Calu3 (cell line): ENCODE measurements at regions not wholly inside any gene's neighbourhood (a gene's known extent, or its start where the extent isn't known, plus 50 kb on each side); places are given as distances from the start of the nearest gene placed in this dataset.

Experiments used
- BruUV-seq: library from RNA; stranded (reverse); fragments of 400-500 nt; replicated peaks from 2 replicates; lab custom pipeline; 2021; lab: Mats Ljungman, UMichigan
- CTCF ChIA-PET: fragments of 300-600 bp; sonication (Branson Sonifier 250); formaldehyde crosslinking; loops from one replicate; lab custom pipeline; 2022; ENCODE audit warnings: antibody characterized with exemption; lab: Charles Lee
- DNase-seq: peaks from one replicate; pipeline ENCODE4 v3.0.0; 2022
- H3K27ac Mint-ChIP-seq: one replicate; pipeline ENCODE4 v1.8.0; 2022; ENCODE audit warnings: mixed read lengths; ENCODE audit not compliant: unreplicated experiment
- H3K27me3 Mint-ChIP-seq: one replicate; pipeline ENCODE4 v1.8.0; 2022; ENCODE audit warnings: mixed read lengths; ENCODE audit not compliant: unreplicated experiment
- H3K36me3 Mint-ChIP-seq: one replicate; pipeline ENCODE4 v1.8.0; 2022; ENCODE audit warnings: mild to moderate bottlenecking, moderate library complexity, mixed read lengths; ENCODE audit not compliant: insufficient read depth, unreplicated experiment
- H3K4me1 Mint-ChIP-seq: one replicate; pipeline ENCODE4 v1.8.0; 2022; ENCODE audit warnings: mild to moderate bottlenecking, low read depth, mixed read lengths; ENCODE audit not compliant: unreplicated experiment
- H3K4me3 Mint-ChIP-seq: one replicate; pipeline ENCODE4 v1.8.0; 2022; ENCODE audit warnings: mild to moderate bottlenecking, low read depth, moderate library complexity, mixed read lengths; ENCODE audit not compliant: unreplicated experiment
- H3K9me3 Mint-ChIP-seq: one replicate; pipeline ENCODE4 v1.8.0; 2022; ENCODE audit warnings: low read depth, mixed read lengths; ENCODE audit not compliant: unreplicated experiment
- intact Hi-C: fragments of 100-400 bp; cut with micrococcal nuclease; formaldehyde crosslinking; loops from one replicate; pipeline ENCODE4 v1.10.0; 2022; ENCODE audit not compliant: unreplicated experiment
- TF ChIP-seq, protein P1 (sequence below): fragments of 200-600 bp; IDR thresholded peaks from one replicate; pipeline ENCODE4 v1.8.0; 2022; ENCODE audit warnings: antibody characterized with exemption; ENCODE audit not compliant: unreplicated experiment

DNA sequence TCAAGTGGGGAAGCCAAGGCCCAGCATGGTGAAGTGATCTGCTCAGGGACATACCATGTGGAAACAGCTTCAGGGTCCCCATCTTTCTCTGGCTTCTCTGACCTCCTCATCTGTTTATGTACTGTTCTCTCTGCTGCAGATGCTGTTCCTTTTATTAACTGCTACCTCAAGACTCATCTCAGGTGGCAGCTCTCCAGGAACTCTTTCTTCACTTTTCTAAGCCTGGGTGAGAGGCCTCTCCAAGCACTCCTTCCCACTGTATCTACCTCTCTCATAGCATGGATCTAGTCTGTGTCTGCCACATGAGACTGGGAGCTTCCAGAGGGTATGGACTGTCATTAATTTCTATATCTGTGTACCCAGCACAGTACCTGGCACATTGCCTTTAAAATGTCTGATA is 73.4 kb upstream of the PPM1J start:
- H3K9me3 Mint-ChIP-seq: no peaks in the 10 kb centered on the region
- no peak overlapping the region for H3K27ac Mint-ChIP-seq
- no peaks in the 10 kb centered on the region for H3K27me3 Mint-ChIP-seq
- intact Hi-C loops: no loop called here
- DNase-seq: no peak
- H3K4me3 Mint-ChIP-seq: no peak overlapping the region
- H3K36me3 Mint-ChIP-seq: no peaks in the 10 kb centered on the region
- H3K4me1 Mint-ChIP-seq: no peaks in the 10 kb centered on the region
- BruUV-seq: no TSS peak
- TF ChIP-seq, protein P1, sequence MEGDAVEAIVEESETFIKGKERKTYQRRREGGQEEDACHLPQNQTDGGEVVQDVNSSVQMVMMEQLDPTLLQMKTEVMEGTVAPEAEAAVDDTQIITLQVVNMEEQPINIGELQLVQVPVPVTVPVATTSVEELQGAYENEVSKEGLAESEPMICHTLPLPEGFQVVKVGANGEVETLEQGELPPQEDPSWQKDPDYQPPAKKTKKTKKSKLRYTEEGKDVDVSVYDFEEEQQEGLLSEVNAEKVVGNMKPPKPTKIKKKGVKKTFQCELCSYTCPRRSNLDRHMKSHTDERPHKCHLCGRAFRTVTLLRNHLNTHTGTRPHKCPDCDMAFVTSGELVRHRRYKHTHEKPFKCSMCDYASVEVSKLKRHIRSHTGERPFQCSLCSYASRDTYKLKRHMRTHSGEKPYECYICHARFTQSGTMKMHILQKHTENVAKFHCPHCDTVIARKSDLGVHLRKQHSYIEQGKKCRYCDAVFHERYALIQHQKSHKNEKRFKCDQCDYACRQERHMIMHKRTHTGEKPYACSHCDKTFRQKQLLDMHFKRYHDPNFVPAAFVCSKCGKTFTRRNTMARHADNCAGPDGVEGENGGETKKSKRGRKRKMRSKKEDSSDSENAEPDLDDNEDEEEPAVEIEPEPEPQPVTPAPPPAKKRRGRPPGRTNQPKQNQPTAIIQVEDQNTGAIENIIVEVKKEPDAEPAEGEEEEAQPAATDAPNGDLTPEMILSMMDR: no peak
- CTCF ChIA-PET: interaction anchor here (0.6 kb wide), 2 partner anchors 30 to 255 kb away, joined by 3 to 4 read pairs; no protein-coding TSS in a partner anchor

DNA sequence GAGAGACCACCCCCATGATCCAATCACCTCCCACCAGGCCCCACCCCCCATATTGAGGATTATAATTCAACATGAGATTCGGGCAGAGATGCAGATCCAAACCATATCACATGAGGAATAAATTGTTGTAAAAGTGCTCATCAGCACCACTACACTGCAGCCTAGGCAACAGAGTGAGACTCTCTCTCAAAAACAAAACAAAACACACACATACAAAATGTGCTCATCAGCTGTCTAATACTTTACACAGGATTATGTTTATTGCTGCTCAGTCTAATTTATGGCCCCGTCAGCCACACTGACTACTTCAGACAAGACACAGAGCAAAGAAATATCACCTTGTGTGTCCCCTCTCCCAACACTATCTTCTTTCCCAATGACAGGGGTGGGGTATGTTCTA is 72.9 kb upstream of the PPM1J start:
- H3K4me3 Mint-ChIP-seq: no peak overlapping the region
- BruUV-seq: no TSS peak
- intact Hi-C loops: no loop called here

DNA sequence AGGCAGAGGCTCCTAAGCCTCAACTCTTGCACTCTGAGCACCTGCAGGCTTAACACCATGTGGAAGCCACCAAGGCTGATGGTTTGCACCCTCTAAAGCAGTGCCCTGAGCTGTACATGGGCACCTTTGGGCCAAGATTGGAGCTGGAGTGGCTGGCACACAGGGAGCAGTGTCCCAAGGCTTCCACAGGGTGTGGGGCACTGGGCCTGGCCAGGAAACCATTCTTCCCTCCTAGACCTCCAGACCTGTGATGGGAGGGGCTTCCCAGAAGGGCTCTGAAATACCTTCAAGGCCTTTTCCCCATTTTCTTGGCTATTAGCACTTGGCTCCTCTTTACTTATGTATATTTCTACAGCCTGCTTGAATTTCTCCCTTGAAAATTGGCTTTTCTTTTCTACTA is 67.9 kb upstream of the PPM1J start:
- Mint-ChIP-seq H3K36me3 (no peaks in the 10 kb centered on the region), H3K27me3 (peaks cover 13% of the 10 kb centered on the region), H3K27ac (no peak overlapping the region), H3K4me3 (no peak overlapping the region), H3K4me1 (no peaks in the 10 kb centered on the region), H3K9me3 (no peaks in the 10 kb centered on the region)
- CTCF ChIA-PET: no interaction called here
- BruUV-seq: no TSS peak
- intact Hi-C loops: no loop called here
- TF ChIP-seq, protein P1: no peak
- DNase-seq: no peak

More for the DNA sequence above, 72.9 kb upstream of the PPM1J start:
- H3K9me3 Mint-ChIP-seq: no peaks in the 10 kb centered on the region
- DNase-seq: no peak
- H3K36me3 Mint-ChIP-seq: no peaks in the 10 kb centered on the region
- CTCF ChIA-PET: interaction anchor here (0.6 kb wide), 1 partner anchor 256 kb away, joined by 3 read pairs; no protein-coding TSS in a partner anchor
- H3K4me1 Mint-ChIP-seq: no peaks in the 10 kb centered on the region
- H3K27ac Mint-ChIP-seq: no peak overlapping the region
- no peaks in the 10 kb centered on the region for H3K27me3 Mint-ChIP-seq
- TF ChIP-seq, protein P1: no peak

DNA sequence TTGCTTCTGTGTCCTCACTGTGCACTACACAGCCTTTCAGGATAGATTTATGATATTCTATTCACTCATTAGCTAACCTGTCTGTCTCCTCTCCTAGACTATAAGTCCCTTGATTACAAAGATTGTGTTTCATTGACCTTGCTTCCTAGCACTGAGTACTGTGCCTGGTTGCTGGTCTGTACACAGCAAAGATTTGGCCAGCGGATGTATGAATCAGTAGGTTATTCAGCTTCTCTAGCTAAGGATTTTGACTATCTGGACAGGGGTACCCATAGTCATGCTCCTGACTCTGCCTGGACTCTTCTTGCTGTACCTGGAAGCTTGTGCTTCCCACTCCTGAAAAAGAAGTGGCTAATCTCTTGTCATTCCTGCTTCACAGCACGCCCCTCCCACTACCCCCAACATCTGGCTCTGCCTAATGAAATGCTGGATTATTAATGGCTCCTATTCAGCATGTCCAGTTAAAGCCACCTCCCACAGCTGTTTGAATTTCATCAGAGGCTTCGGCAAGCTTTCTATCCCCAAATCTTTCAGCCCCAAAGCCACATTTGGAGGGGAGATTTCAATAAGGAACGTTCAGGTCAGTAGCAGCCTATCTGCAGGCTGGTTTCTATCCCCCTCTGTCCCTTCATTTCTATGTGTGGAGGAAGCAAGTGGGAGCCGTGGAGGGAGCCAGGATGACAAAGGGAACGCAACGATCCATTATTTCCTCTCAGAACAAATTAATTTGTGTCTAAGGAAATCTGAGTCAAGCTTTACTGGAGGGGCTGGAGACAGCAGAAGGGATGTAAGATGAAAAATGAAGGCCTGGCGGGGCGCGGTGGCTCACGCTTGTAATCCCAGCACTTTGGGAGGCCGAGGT is 64.8 kb upstream of the PPM1J start:
- no peaks in the 10 kb centered on the region for H3K36me3 Mint-ChIP-seq
- no peak overlapping the region for H3K4me3 Mint-ChIP-seq
- TF ChIP-seq, protein P1: no peak
- H3K27ac Mint-ChIP-seq: no peak overlapping the region
- H3K9me3 Mint-ChIP-seq: peaks cover 2% of the 10 kb centered on the region
- H3K27me3 Mint-ChIP-seq: peaks cover 13% of the 10 kb centered on the region
- BruUV-seq: no TSS peak
- intact Hi-C loops: no loop called here
- H3K4me1 Mint-ChIP-seq: no peaks in the 10 kb centered on the region
- no peak for DNase-seq
- CTCF ChIA-PET: no interaction called here
